ENCODE measurements at regions not wholly inside any gene's neighbourhood (a gene's known extent, or its start where the extent isn't known, plus 50 kb on each side); places are given as distances from the start of the nearest gene placed in this dataset.
"Not testable (repeated sequence)": the region's sequence is repeated elsewhere in the genome, so short reads cannot be mapped to it uniquely, and the experiment has no call there.

- DNase-seq (ENCODE audit: insufficient read length, low spot score) (no peak), FAIRE-seq (no peak)
Observed at GRCh38 chr15:39248204-39248603, 332.7 kb upstream of the THBS1 start.

GRCh38 chr15:39250001-39250400 is 330.9 kb upstream of the THBS1 start:
- FAIRE-seq = no peak

GRCh38 chr15:39250460-39251186 is 330.3 kb upstream of the THBS1 start:
- no peak for FAIRE-seq
- DNase-seq (ENCODE audit: insufficient read length, low spot score) = no peak

More at GRCh38 chr15:39250001-39250400, 330.9 kb upstream of the THBS1 start:
- no peak for DNase-seq (ENCODE audit: insufficient read length, low spot score)

- DNase-seq (ENCODE audit: insufficient read length, low spot score) (no peak), FAIRE-seq (no peak)
Observed at GRCh38 chr15:39251413-39252133, 329.3 kb upstream of the THBS1 start.

GRCh38 chr15:39252134-39252470 is 328.8 kb upstream of the THBS1 start:
- FAIRE-seq = no peak
- DNase-seq (ENCODE audit: insufficient read length, low spot score) = no peak

GRCh38 chr15:39253552-39253951 is 327.3 kb upstream of the THBS1 start:
- DNase-seq (ENCODE audit: insufficient read length, low spot score) (no peak), FAIRE-seq (no peak)

- DNase-seq (ENCODE audit: insufficient read length, low spot score) = no peak
- no peak for FAIRE-seq
Observed at GRCh38 chr15:39254181-39254580, 326.7 kb upstream of the THBS1 start.

- no peak for DNase-seq (ENCODE audit: insufficient read length, low spot score)
- FAIRE-seq = no peak
Observed at GRCh38 chr15:39255760-39256159, 325.1 kb upstream of the THBS1 start.

- no peak for DNase-seq (ENCODE audit: insufficient read length, low spot score)
- FAIRE-seq = no peak
Observed at GRCh38 chr15:39260391-39260790, 320.5 kb upstream of the THBS1 start.

- FAIRE-seq = no peak
- DNase-seq (ENCODE audit: insufficient read length, low spot score) = no peak
Observed at GRCh38 chr15:39260791-39261190, 320.1 kb upstream of the THBS1 start.

GRCh38 chr15:39261397-39262183 is 319.3 kb upstream of the THBS1 start:
- DNase-seq (ENCODE audit: insufficient read length, low spot score); FAIRE-seq: not testable (repeated sequence)

- FAIRE-seq; DNase-seq (ENCODE audit: insufficient read length, low spot score): not testable (repeated sequence)
Observed at GRCh38 chr15:39262995-39263772, 317.7 kb upstream of the THBS1 start.

GRCh38 chr15:39265261-39265660 is 315.6 kb upstream of the THBS1 start:
- DNase-seq (ENCODE audit: insufficient read length, low spot score) (no peak), FAIRE-seq (no peak)

GRCh38 chr15:39266890-39267289 is 314.0 kb upstream of the THBS1 start:
- FAIRE-seq = no peak

GRCh38 chr15:39267685-39268084 is 313.2 kb upstream of the THBS1 start:
- FAIRE-seq (no peak), DNase-seq (ENCODE audit: insufficient read length, low spot score) (no peak)

More at GRCh38 chr15:39266890-39267289, 314.0 kb upstream of the THBS1 start:
- DNase-seq (ENCODE audit: insufficient read length, low spot score) = no peak

GRCh38 chr15:39269352-39269751 is 311.5 kb upstream of the THBS1 start:
- no peak for FAIRE-seq

GRCh38 chr15:39269821-39270220 is 311.1 kb upstream of the THBS1 start:
- DNase-seq (ENCODE audit: insufficient read length, low spot score) (no peak), FAIRE-seq (no peak)

More at GRCh38 chr15:39269352-39269751, 311.5 kb upstream of the THBS1 start:
- DNase-seq (ENCODE audit: insufficient read length, low spot score) = no peak

GRCh38 chr15:39270221-39270855 is 310.5 kb upstream of the THBS1 start:
- no peak for FAIRE-seq
- no peak for DNase-seq (ENCODE audit: insufficient read length, low spot score)

GRCh38 chr15:39270934-39271333 is 309.9 kb upstream of the THBS1 start:
- FAIRE-seq (no peak), DNase-seq (ENCODE audit: insufficient read length, low spot score) (no peak)

GRCh38 chr15:39272901-39273300 is 308.0 kb upstream of the THBS1 start:
- FAIRE-seq (no peak), DNase-seq (ENCODE audit: insufficient read length, low spot score) (no peak)

Measured in GM19239 (cell line).